ENCODE measurements at regions not wholly inside any gene's neighbourhood (a gene's known extent, or its start where the extent isn't known, plus 50 kb on each side); places are given as distances from the start of the nearest gene placed in this dataset.

DNA sequence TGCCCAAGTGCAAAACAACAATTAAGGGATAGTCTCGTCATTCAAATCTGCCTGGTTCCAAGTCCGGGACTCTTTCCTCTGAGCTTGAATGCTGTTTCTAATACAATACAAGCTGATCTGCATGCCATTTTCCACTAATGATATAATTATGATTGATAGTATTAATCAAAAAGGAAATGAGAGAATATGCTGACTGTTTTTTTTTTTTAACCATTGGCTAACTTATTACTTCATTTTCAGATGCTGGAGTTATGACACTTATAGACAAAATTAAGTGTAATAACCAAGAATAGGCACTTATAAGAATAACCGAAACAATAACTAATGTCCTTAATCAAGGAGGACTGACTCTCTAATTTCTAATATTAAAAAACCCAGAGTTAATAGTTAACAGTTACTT, 343.6 kb downstream of the LPIN1 start:
- intact Hi-C loops (cut with micrococcal nuclease), result no loop called here
- ATAC-seq, result no peak
- no peak for DNase-seq

DNA sequence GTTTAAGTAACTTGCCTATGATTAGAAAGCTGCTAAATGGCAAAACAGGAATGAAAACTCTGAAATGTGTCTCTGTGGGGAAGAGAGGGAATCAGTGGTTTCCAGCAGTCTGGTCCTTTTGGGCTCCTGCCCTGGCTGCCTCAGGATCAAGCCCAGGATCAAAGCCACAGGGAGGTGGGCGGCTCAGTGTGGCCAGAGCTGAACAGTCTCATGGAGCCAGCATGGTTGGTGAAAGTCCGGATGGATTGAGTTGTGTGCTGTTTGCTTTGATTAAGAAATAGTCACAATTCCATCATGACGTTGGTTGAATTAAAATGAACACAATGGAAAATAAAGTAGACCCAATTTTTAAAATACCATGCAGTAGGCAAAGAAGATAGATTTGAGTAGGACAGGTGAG, 344.2 kb downstream of the LPIN1 start:
- intact Hi-C loops (cut with micrococcal nuclease), result no loop called here
- ATAC-seq (no peak), DNase-seq (no peak)

DNA sequence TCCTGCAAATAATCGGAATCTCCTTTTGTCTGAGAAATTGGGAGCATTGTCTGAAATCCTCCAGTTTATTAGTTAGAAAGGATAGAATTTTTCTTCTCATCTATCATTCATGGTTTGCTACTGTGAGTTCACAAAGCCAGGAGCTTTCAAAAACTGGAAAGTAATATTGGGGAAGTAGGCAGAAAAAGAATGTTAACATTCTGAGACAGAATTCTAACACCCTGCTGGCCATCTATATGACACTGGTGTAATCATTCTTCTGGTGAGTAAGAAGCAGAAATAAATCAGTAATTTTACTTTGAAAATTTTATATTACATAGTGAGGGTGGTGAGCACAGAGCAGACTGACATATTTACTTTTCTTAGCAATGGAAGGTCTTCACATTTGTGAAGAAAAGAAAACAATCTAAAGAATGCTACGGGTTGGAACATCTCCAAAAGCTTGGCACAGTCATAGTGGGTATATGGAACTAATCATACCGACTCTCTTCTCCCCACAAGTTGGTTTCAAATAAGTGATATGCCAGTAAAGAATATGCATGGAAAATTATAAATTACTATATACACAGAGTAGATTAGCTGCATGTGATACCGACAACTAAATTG, 344.9 kb downstream of the LPIN1 start:
- ATAC-seq (no peak), DNase-seq (no peak)
- intact Hi-C loops (cut with micrococcal nuclease), result no loop called here

DNA sequence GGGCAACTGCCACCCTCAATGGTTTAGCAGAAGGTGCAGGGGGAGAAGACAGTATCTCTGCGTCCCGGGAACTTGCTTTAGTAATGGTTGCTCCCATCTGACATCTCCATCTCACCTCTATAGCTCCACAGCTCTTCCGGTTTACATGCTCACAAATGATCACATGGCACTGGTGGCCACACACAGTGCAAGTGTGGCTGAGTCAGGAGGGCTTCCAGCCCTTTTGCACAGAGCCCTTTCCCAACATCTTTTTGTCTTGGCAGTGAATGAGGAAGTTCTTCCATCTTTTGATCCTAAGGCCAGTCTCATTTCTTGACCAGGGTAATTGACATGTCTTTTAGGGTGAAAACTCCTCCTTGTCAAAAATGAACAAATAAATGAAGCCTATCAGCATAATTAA, 347.7 kb downstream of the LPIN1 start:
- DNase-seq (no peak), ATAC-seq (no peak)
- intact Hi-C loops (cut with micrococcal nuclease), result no loop called here

DNA sequence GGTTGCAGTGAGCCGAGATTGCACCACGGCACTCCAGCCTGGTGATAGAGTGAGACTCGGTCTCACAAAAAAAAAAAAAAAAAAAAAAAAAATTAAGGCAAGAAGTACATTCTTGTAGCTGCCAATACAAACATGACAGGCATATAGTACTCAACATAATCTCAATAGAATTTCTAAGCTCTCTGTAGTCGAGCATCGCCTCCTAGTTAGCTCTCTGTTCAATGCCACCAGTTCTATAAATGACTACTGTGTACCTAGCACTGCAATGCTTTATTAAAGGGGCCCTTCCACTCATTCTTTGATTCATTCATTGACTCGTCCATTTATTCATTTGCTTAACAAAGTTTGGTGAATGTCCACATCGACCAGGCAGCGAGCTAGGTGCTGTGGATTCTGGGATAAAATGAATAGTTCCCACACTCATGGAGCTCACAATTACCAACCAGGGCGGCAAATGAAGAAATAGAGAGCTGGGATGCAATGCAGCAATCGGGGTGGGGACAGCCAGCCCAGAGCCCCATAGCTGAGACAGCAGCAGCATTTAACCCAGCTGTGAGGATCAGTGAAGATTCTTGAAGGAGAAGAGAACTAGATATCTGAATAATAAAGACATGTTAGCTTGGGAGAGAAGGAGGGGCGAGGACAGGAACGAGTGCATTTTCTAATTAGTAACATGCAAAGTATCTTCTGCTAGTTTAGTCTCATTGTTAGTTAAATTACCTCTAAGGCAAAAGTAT, 349.8 kb downstream of the LPIN1 start:
- DNase-seq (no peak), ATAC-seq (no peak)
- intact Hi-C loops (cut with micrococcal nuclease), result no loop called here

DNA sequence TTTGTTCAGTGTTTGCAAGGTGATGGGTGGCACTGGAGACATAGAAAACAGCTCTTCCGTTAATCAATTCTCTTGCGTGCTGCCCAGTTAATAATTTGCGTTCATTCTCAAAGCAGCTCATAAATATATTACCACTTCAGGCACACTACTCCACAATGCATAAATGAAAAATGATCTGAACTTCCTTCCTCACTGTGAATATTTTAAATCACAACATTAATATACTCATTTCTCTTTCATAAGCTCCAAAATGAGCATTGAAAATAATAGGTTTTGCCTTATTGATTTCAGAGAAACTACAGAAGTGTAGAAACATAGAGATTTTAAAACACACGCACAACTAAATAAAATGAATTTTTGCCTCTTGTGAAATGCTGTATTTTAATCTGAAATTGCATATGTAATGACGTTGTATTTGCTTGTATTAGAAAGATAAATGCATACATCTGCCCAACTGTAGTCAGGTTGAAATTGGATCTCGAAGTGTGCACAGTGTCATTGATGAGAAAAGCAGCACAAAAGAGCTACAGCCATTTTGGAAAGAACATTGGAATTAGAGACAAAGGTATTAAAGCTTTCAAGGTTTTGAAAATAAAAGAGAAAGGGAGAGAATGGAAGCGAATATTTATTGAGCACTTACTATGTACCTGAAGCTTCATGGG, 350.5 kb downstream of the LPIN1 start:
- intact Hi-C loops (cut with micrococcal nuclease), result no loop called here
- no peak for DNase-seq
- ATAC-seq, result no peak

DNA sequence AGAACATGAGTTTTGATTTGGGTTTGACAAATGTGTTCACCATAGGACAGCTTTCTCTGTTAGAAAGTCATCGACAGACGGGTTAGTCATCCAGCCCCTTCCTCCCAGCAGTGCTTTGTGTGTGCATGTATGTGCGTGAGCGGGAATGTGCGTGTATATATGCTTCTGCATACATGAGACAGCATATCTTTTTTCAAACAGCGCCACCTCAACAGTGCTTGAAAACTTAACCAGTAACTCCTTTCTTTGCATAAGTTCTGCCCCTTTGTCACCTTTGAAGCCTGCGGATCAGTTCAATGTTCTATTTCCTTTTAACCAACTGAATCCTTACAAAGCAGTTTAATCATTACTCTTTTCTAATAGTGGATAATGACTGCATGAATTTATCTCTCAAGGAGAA, 351.4 kb downstream of the LPIN1 start:
- DNase-seq, result no peak

DNA sequence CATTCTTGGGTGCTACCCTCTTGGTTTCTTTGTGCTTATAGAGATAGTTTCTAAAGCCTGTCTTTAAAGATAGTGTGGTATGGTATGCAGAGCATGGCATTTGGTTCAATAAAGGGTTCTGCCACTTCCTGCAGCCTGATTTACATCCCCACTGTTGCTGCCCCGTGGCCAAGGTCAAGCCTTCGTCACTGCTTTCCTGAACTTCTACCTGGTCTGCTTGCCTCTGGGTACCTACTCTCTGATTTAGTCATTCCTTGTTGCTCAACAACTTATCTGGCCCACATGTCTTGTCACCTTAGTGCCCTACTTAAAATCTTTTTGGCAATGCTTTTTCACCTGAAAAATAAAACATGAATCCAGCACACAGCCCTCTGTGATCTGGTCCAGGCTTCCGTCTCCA, 352.9 kb downstream of the LPIN1 start:
- DNase-seq (no peak), ATAC-seq (no peak)
- intact Hi-C loops (cut with micrococcal nuclease), result no loop called here

More for the DNA sequence above, 351.4 kb downstream of the LPIN1 start:
- ATAC-seq, result no peak
- intact Hi-C loops (cut with micrococcal nuclease), result no loop called here

DNA sequence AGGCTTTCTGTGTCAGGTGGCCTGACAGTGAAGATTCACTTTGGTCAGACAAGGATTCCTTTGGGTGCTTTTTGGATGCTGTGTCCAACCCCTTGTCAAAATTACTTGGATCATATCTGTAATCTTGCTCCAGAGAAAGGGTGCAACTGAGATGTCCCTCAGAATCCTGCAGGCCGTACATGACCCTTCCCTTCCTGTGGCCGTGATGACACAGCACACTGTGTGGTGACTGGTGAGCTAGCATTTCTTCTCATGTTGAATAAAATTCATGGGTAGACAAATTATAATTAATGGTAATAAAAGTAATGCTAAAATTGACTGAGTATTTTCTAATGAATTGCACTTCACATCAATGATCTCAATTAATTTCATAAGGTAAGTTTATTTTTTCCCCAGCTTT, 356.2 kb downstream of the LPIN1 start:
- intact Hi-C loops (cut with micrococcal nuclease), result no loop called here
- no peak for ATAC-seq
- no peak for DNase-seq

DNA sequence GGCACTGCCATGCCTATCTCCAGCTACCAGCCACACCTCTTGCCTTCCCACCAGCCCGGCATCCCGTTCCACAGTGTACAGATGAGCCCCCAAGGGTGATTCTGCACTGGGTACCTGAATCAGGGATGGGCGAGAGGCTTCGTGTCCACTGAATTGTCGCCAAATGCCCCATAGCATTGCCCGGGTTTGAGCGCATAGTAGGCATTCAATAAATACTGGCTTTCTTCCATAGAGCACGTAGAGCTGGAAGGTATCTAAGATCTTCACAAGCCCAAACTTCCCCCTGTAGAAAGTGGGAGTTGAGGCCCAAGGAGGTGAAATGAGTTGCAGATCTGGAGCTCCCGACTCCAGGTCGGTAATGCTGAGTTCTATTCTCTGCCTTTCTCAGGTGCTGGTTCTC, 358.7 kb downstream of the LPIN1 start:
- intact Hi-C loops (cut with micrococcal nuclease), result no loop called here

DNA sequence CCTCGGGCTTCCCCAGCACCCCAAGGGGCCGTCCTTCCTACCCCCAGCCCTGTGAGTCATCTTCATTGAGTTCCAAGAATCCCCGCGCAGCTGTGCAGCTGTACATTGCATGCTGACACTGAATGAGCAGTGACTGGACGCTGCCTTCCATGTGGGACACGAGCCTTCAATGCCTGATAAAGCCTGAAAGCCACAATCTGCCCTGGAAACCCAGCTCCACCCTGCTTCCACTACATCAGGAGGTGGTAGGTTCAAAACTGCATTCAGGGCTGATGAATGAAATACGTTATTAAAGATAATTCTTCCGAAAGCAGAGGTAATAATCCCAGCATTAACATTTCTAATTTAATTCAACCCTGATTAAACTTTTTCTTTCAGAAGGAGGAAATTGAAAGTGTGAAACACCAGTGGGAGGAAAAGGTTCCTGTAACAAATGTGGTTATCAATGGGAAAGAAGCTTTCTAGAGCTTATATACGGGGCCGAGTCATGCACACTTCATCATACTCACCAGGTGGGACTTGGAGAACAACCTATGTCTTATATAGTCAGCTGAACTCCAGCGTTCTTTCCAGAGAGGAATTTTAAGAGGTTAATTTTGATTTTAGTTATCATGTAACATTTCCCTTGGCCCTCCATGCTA, 360.1 kb downstream of the LPIN1 start:
- intact Hi-C loops (cut with micrococcal nuclease), result no loop called here
- ATAC-seq, result peak; percentile 98
- peak; percentile 80 for DNase-seq

More for the DNA sequence above, 358.7 kb downstream of the LPIN1 start:
- ATAC-seq (no peak), DNase-seq (no peak)

DNA sequence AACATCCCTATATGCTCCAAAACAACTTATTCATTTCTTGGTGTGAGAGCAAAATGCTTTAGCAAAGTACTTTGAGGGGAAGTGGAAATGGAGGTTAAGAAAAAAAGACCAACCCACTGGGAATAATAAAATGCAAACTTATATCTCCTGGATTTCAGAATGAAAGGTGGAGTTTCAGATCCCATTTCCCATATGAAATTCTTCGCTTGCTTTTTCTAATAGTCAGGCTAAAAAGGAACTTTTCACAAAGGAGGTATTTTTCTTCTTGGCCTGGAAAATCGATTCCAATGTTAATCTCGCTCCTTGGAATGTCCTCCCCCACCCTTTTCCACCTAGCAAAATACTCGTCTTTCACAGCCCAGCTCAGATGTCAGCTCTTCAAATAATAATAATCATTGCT, 360.9 kb downstream of the LPIN1 start:
- ATAC-seq (no peak), DNase-seq (no peak)
- intact Hi-C loops (cut with micrococcal nuclease), result no loop called here

DNA sequence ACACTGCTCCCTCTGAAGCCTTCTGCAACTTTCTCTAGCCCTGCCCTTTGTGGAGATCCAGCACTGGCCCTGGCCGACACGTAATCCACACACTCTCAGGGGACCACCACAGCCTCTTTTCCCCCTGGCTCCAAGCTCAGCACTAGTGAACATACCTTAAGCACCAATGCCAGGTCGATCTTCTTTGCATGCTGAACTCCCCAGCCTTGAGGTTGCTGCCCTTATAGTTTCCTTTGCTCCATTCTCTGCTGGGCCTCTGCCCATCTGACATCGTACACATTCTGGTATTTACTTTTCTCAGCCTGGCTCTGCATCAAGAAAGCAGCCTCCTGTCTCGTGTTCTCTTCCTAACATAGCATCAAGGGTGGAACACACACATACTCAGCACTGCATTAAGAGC, 361.5 kb downstream of the LPIN1 start:
- ATAC-seq (no peak), DNase-seq (no peak)
- intact Hi-C loops (cut with micrococcal nuclease), result no loop called here

DNA sequence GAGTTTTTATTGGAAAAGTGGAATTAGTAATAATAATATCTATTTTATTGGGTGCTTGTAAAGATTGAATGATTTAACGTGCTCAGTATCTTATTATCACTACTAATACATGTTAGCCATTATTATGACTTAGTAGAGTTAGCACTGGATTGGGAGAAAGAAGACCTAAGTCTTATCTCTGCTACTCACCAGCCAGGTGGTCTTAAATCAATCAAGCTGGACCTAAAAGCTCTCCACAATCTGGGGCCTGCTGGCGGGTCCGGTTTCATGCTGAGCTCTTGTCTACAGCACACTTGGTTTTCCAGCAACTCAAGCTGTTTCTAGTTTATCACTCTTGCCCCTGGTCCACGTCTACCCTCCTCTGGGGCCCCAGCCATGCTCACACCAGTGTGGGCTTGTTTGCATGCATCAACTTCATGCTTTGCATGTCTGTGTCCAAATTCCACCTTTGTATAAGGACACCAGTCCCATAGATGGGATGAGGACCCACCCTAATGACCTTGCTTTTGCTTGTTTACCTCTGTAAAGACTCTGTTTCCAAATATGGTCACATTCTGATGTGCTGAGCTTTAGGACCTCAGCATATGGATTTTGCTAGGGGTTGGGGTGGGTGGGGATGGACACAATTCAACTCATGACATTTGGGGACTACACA, 363.1 kb downstream of the LPIN1 start:
- no peak for ATAC-seq
- DNase-seq, result no peak
- intact Hi-C loops (cut with micrococcal nuclease), result no loop called here

DNA sequence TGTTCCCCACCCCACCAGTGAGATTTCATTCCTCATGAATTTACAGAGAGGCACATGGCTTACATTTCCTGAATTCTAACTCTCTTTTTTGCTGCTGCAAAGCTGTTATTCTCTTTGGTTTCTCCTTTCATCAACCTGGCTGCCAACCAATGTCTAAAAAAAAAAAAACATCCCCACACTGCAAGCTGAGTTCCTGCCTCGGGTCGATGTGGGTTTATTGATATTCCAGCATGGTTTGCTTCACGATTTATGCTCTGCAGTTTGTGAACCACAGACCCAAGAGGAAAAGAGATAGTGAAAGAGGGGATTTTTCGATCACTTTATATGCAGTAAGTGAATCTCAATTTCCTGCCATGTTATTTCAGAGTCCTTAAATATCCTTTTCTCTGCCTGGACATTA, 363.6 kb downstream of the LPIN1 start:
- DNase-seq (no peak), ATAC-seq (no peak)
- intact Hi-C loops (cut with micrococcal nuclease), result no loop called here

DNA sequence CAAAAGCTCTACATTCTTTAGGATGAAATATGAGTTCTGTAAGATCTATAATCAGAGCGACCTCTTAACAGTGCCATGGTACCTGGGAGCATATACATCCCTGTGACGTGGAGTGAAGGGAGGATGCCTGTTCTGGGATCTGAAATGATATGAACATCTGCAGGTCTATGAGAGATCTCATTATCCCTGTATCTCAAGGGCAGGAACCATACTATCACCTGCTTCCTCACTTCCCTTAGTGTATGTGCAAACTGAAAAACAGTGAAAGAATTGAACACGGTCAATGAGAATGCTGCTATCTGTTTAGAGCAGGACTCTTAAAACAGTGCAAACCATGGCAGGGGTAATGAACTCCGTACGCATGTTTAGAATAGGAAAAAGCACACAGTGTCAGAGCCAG, 364.0 kb downstream of the LPIN1 start:
- intact Hi-C loops (cut with micrococcal nuclease), result no loop called here
- no peak for DNase-seq
- ATAC-seq, result no peak

DNA sequence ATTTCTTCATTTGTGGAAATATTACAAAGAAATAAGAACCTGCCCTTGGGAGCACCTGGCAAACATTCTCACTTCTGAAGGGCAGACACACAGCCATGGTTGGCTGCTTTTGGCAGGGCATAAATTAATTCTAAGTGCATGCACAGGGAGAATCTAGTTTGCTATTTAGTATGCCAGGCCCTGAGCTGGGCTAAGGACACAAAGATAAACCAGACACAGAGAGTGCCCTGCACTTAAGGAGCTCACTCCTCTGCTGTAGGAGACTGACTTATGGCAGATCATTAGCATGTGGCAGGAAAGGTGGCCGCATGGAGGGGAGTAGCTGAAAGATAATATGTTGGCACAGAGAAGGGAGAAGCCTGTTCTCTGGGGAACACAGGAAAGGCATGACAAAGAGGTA, 367.0 kb downstream of the LPIN1 start:
- DNase-seq (no peak), ATAC-seq (no peak)
- intact Hi-C loops (cut with micrococcal nuclease), result no loop called here

DNA sequence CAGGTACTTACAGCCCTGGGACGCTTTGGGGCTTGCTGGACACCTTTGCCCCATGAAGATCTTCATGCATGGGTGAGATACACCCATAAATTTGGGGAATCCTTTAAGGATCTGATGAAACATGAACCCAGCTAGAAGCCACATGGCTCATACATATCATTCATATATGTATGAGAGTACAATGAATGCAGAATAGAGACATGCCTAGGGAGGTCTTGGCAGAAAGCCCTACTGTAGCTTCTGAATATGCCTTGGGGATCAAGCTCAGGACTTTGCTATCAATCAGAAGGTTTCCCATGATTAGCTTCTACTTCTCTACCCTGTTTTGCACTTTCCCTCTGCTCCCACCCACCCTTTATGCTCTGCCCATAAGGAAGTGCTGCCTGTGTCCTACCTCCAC, 368.4 kb downstream of the LPIN1 start:
- ATAC-seq (no peak), DNase-seq (no peak)
- intact Hi-C loops (cut with micrococcal nuclease), result no loop called here

DNA sequence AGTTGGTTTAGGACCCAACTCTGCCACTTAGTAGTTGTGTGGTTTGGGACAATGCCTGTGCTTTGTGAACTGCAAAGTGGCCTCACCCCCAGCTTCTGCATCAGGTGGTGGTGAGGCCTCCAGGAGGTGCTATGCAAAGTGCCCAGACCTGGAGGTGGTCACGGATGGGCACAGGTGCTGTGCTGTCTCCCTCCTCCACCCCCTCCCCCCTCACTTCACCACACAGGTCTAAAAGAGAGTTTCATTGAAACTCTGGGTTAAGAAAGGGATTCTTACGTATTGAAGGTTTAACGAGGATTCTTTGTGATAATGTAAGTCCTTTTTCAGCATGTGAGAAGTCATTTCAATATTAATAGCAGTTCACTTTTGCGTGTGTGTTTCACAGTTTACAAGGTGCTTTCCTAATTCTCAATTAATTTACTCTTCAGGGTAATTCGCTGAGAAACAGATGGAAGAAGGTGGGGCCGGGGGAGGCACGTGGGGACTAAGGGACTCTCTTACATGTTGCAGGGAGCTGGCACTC, 369.9 kb downstream of the LPIN1 start:
- DNase-seq, result no peak
- ATAC-seq, result no peak
- intact Hi-C loops (cut with micrococcal nuclease), result no loop called here

DNA sequence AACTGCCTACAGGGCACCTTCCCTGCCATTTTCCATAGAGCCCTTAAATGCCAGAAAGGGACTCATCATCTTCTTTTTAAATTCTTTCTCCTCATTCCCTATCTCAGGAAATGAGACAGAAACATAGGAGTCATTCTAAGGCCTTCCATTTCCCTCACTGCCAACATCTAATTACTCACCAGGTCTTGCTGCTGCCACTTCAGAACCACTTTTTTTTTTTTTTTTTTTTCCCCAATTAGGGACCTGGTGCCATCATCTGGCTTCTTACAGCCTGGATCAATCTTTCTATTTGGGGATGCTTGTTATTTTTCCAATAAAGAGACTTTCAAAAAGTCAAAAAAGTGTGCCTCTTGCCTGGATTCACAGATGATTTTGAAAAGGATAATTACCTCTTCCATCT, 373.4 kb downstream of the LPIN1 start:
- DNase-seq, result no peak
- ATAC-seq, result no peak
- intact Hi-C loops (cut with micrococcal nuclease), result no loop called here

All from left ventricle myocardium superior (tissue), 1 donor.